Left ventricle myocardium inferior (tissue), 1 donor: ENCODE measurements at regions not wholly inside any gene's neighbourhood (a gene's known extent, or its start where the extent isn't known, plus 50 kb on each side); places are given as distances from the start of the nearest gene placed in this dataset.

Experiments used
- DNase-seq: peaks from one replicate; pipeline ENCODE4 v3.0.0-alpha.2; 2020
- H3K27ac ChIP-seq: fragments of 200-600 bp; replicated peaks from 2 replicates; pipeline ENCODE4 v1.8.0; 2021
- H3K27me3 ChIP-seq: fragments of 200-600 bp; 2 replicates; pipeline ENCODE4 v1.8.0; 2021; ENCODE audit warnings: low read depth
- H3K36me3 ChIP-seq: fragments of 200-600 bp; 2 replicates; pipeline ENCODE4 v1.8.0; 2021
- H3K4me1 ChIP-seq: fragments of 200-600 bp; 2 replicates; pipeline ENCODE4 v1.8.0; 2021
- H3K4me3 ChIP-seq: fragments of 200-600 bp; 2 replicates; pipeline ENCODE4 v1.8.0; 2021; ENCODE audit warnings: mild to moderate bottlenecking, moderate library complexity
- H3K9me3 ChIP-seq: fragments of 200-600 bp; replicated peaks from 2 replicates; pipeline ENCODE4 v1.8.0; 2021
- intact Hi-C: fragments of 100-400 bp; cut with micrococcal nuclease; formaldehyde crosslinking; loops from one replicate; pipeline ENCODE4 v1.11.0; 2022
- TF ChIP-seq, protein P1 (sequence below): fragments of 200-600 bp; IDR thresholded peaks from 2 replicates; pipeline ENCODE4 v1.8.0; 2021; ENCODE audit warnings: antibody characterized with exemption, mild to moderate bottlenecking, borderline replicate concordance
- donor health status: DM: no; HTN: yes; CAD: no; lungs with severe emphysema.

DNA sequence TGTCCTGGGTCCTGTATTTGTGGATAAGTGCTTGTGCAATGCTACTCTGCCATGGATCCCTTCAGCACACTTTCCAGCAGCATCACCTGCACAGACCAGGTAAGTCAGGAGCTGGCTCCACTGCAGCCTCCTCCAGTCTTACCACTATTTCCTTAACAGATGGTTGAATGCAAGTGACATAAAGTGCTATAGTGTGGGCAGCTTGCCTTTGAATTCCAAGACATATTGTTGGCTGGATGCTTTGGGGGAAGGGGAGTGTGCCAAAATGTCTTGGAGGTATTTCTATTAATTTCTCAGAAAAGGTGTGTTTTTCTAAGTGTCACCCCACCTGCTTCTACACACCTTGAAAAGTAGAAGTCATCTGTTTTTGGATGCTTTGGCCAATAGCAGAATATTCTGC lies 352.2 kb upstream of the SUCLG2 start:
- intact Hi-C loops: no loop called here
- no peak overlapping the region for H3K27ac ChIP-seq
- peaks cover 2% of the 10 kb centered on the region for H3K9me3 ChIP-seq
- no peak overlapping the region for H3K4me3 ChIP-seq
- H3K27me3 ChIP-seq: peaks cover 82% of the 10 kb centered on the region
- peaks cover 8% of the 10 kb centered on the region for H3K4me1 ChIP-seq
- TF ChIP-seq, protein P1, sequence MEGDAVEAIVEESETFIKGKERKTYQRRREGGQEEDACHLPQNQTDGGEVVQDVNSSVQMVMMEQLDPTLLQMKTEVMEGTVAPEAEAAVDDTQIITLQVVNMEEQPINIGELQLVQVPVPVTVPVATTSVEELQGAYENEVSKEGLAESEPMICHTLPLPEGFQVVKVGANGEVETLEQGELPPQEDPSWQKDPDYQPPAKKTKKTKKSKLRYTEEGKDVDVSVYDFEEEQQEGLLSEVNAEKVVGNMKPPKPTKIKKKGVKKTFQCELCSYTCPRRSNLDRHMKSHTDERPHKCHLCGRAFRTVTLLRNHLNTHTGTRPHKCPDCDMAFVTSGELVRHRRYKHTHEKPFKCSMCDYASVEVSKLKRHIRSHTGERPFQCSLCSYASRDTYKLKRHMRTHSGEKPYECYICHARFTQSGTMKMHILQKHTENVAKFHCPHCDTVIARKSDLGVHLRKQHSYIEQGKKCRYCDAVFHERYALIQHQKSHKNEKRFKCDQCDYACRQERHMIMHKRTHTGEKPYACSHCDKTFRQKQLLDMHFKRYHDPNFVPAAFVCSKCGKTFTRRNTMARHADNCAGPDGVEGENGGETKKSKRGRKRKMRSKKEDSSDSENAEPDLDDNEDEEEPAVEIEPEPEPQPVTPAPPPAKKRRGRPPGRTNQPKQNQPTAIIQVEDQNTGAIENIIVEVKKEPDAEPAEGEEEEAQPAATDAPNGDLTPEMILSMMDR: no peak
- H3K36me3 ChIP-seq: no peaks in the 10 kb centered on the region
- no peak for DNase-seq

DNA sequence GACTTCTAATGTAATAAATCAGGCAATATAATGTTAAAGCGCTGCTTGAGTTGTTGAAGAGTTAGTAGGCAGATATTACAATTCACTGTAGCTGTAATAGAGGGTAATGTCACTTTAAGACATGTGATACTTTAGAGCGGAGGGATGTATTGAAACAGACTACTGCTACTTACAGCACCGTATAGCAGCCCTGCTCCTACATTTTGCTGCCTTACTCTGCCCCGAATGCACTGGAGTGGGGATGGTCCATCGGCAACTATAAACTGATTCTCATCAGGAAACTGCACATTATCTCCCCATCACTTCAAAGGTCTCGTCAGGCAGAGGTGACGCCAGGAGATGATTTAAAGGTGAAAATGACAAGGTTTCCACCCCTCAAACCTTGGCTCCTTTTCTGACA lies 349.7 kb upstream of the SUCLG2 start:
- H3K36me3 ChIP-seq: no peaks in the 10 kb centered on the region
- DNase-seq: no peak
- peaks cover 8% of the 10 kb centered on the region for H3K4me1 ChIP-seq
- peaks cover 10% of the 10 kb centered on the region for H3K9me3 ChIP-seq
- TF ChIP-seq, protein P1: no peak
- no peak overlapping the region for H3K27ac ChIP-seq
- peaks cover 81% of the 10 kb centered on the region for H3K27me3 ChIP-seq
- intact Hi-C loops: no loop called here
- no peak overlapping the region for H3K4me3 ChIP-seq

DNA sequence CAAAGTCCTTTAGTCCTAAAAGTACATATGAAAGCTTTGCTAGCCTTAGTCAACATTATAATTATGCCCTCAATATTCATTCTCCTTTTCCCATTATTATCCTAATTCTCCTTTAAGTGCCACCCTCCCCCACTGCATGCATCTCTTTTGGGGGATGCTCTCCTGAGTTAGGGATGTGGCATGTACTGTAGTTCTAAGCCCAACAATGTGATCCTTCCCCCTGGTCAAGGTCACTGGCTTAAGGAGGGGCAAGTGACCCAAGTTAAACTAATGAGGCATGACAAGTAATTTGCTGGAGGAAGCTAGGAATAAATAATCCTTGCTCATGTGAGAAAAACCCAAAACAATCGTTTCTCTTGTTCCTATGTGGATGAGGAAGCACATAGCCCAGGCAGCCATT lies 343.9 kb upstream of the SUCLG2 start:
- DNase-seq: no peak
- peaks cover 10% of the 10 kb centered on the region for H3K9me3 ChIP-seq
- intact Hi-C loops: no loop called here
- H3K4me1 ChIP-seq: no peaks in the 10 kb centered on the region
- H3K27me3 ChIP-seq: peaks cover 23% of the 10 kb centered on the region
- TF ChIP-seq, protein P1: no peak
- H3K27ac ChIP-seq: no peak overlapping the region
- H3K4me3 ChIP-seq: no peak overlapping the region
- H3K36me3 ChIP-seq: no peaks in the 10 kb centered on the region

DNA sequence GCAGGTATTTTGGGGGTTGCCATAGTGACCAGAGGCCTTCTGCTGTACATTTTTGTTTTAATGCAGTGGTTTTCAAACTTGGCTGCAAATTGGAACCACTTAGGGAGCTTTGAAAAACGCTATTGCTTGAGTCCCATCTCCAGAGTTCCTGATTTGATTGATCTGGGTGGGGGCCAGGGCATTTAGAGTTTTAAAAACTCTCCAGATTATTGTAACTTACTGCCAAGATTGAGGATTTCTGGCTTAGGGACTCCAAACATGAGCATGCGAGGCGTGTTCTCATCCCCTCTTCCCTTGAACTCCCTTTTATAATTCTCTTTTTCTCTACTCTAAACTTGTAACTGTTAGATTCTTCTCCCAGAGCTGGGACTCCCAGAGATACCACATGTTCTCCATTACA lies 340.8 kb upstream of the SUCLG2 start:
- TF ChIP-seq, protein P1: no peak

DNA sequence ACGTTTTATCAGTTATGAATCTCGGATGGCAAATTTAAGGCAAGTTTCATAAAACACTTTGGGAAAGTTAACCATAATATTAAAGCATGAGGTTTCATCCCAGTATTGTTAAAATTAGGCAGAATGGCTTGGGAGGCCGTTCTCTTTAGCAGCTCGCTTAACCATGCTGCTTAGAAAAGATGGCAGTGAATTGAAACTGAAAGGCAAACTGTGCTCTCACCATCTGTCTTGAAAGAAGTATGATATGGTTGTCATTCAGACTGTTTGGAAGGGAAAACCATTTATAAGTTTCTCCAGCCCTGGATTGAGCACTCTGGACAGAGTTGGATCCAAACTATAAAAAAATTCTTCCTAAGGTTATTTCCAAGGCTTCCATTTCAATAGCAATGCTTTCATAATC lies 332.3 kb upstream of the SUCLG2 start:
- no peak for DNase-seq
- H3K4me1 ChIP-seq: no peaks in the 10 kb centered on the region
- peaks cover 5% of the 10 kb centered on the region for H3K27me3 ChIP-seq
- no peak overlapping the region for H3K4me3 ChIP-seq
- peaks cover 5% of the 10 kb centered on the region for H3K9me3 ChIP-seq
- no peaks in the 10 kb centered on the region for H3K36me3 ChIP-seq
- no peak overlapping the region for H3K27ac ChIP-seq
- TF ChIP-seq, protein P1: no peak
- intact Hi-C loops: no loop called here

More for the DNA sequence above, 340.8 kb upstream of the SUCLG2 start:
- H3K36me3 ChIP-seq: no peaks in the 10 kb centered on the region
- H3K9me3 ChIP-seq: peaks cover 8% of the 10 kb centered on the region
- intact Hi-C loops: no loop called here
- H3K4me1 ChIP-seq: no peaks in the 10 kb centered on the region
- H3K27ac ChIP-seq: no peak overlapping the region
- no peaks in the 10 kb centered on the region for H3K27me3 ChIP-seq
- H3K4me3 ChIP-seq: no peak overlapping the region
- no peak for DNase-seq

DNA sequence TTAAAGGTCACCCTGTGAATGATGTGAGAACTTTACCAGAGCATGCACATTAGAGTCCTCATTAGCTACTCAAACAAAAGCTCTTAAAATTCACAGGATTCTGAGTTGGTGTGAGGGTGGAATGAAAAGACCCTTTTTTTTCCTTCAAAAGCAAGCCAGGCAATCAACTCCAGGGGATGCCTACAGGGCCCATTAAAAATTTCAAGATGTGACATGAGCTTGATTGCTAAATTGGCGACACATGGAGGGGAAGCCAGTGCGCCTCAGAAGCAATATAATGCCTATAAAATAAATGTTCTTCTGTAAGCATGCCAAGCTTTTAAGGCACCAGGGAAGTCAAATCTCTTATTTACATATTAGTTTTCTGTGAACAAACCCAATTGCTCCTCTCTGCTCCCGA lies 328.8 kb upstream of the SUCLG2 start:
- Histone ChIP-seq H3K27ac (no peak overlapping the region), H3K27me3 (peaks cover 5% of the 10 kb centered on the region), H3K4me1 (no peaks in the 10 kb centered on the region), H3K36me3 (no peaks in the 10 kb centered on the region), H3K4me3 (no peak overlapping the region), H3K9me3 (no peaks in the 10 kb centered on the region)
- no peak for DNase-seq
- TF ChIP-seq, protein P1: no peak
- intact Hi-C loops: no loop called here
